GM12891 (cell line): ENCODE measurements at regions not wholly inside any gene's neighbourhood (a gene's known extent, or its start where the extent isn't known, plus 50 kb on each side); places are given as distances from the start of the nearest gene placed in this dataset.

Experiments
- PAX5 ChIP-seq: IDR thresholded peaks from 2 replicates; pipeline ENCODE4 v1.6.1; 2011; ENCODE audit warnings: low read length, moderate library complexity, mild to moderate bottlenecking; ENCODE audit not compliant: insufficient read depth, severe bottlenecking
- POLR2A ChIP-seq: IDR thresholded peaks from 2 replicates; pipeline ENCODE4 v1.6.1; 2011; ENCODE audit warnings: low read depth, low read length, control low read depth
- POLR2AphosphoS5 ChIP-seq: IDR thresholded peaks from 2 replicates; pipeline ENCODE4 v1.6.1; 2011; ENCODE audit warnings: low read depth, low read length, control low read depth
- POU2F2 ChIP-seq: IDR thresholded peaks from 2 replicates; pipeline ENCODE4 v1.6.1; 2011; ENCODE audit warnings: low read depth, mild to moderate bottlenecking, control low read depth, low read length, moderate library complexity
- SPI1 ChIP-seq: IDR thresholded peaks from 2 replicates; pipeline ENCODE4 v1.6.1; 2011; ENCODE audit warnings: low read depth, low read length, control low read depth
- TAF1 ChIP-seq: IDR thresholded peaks from 2 replicates; pipeline ENCODE4 v1.6.1; 2011; ENCODE audit warnings: low read depth, low read length, control low read depth

GRCh38 chrX:77119706-77120105 lies 327.5 kb upstream of the FGF16 start:
- TF ChIP-seq POLR2A: no peak
- TF ChIP-seq POLR2AphosphoS5: no peak
- TF ChIP-seq SPI1: no peak
- no peak for TF ChIP-seq TAF1
- no peak for TF ChIP-seq PAX5
- no peak for TF ChIP-seq POU2F2
